BE2C (cell line): ENCODE measurements at regions not wholly inside any gene's neighbourhood (a gene's known extent, or its start where the extent isn't known, plus 50 kb on each side); places are given as distances from the start of the nearest gene placed in this dataset.

Experiments
- DNase-seq: peaks from one replicate; pipeline ENCODE4 v3.0.0-alpha.2; 2020
- H3K27me3 ChIP-seq: fragments of 250-450 bp; sonication (Bioruptor Pico); 2 replicates; pipeline ENCODE4 v1.5.1; 2020; ENCODE audit warnings: mild to moderate bottlenecking
- H3K36me3 ChIP-seq: fragments of 250-450 bp; sonication (Bioruptor Pico); 2 replicates; pipeline ENCODE4 v1.5.1; 2020; ENCODE audit warnings: mild to moderate bottlenecking
- H3K4me1 ChIP-seq: fragments of 250-450 bp; sonication (Bioruptor Pico); 2 replicates; pipeline ENCODE4 v1.5.1; 2020
- H3K4me3 ChIP-seq: 2 replicates; pipeline ENCODE4 v1.5.1; 2011; ENCODE audit warnings: low read depth, low read length
- H3K9me3 ChIP-seq: fragments of 250-450 bp; sonication (Bioruptor Pico); 2 replicates; pipeline ENCODE4 v1.5.1; 2020
- CTCF ChIP-seq: IDR thresholded peaks from 2 replicates; pipeline ENCODE4 v1.5.1; 2012; ENCODE audit warnings: mild to moderate bottlenecking, low read depth, low read length

DNA sequence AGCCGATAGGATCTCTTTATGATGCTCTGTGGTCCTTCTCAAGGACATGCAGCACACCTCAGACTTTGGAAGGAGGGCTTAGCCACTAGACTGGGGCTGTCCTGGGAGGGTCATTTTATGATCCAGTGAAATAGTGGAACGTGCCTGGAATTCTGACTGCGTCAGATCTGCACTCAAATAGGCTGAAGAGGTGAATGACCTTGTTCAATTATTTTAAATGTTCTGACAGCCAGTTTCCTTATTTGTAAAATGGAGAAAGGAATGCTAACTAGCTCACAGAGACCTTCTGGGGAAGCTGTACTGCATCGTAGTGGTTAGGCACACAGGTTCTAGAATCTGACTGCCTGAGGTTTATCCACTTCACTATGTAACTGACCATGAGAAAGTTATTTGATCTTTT, 587.5 kb downstream of the MAFB start:
- no peak overlapping the region for H3K4me3 ChIP-seq
- H3K27me3 ChIP-seq = no peaks in the 10 kb centered on the region
- no peak for TF ChIP-seq CTCF
- no peaks in the 10 kb centered on the region for H3K36me3 ChIP-seq
- DNase-seq = no peak
- no peaks in the 10 kb centered on the region for H3K4me1 ChIP-seq
- no peaks in the 10 kb centered on the region for H3K9me3 ChIP-seq

- no peaks in the 10 kb centered on the region for H3K4me1 ChIP-seq
These were observed 588.8 kb downstream of the MAFB start for GRCh38 chr20:40100261-40100660.

DNA sequence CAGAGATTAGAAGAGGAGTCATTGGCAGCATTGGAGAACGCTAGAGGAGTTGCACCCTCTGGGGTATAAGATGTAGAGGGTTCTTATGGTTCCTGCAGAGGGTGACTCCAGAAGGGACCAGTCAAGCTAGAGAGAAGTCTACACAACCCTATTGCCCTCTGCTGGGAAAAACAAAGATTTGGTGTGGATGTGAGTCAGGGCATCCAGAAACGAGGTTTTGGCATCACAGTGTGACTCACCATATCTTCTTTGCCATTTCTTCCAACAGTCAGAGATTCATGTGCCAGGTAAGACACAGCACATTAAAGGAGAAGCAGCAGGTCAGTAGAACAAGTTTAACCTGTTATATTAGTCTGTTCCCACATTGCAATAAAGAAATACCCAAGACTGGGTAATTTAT, 598.8 kb downstream of the MAFB start:
- H3K27me3 ChIP-seq = no peaks in the 10 kb centered on the region
- TF ChIP-seq CTCF = no peak
- H3K36me3 ChIP-seq = no peaks in the 10 kb centered on the region

More at GRCh38 chr20:40100261-40100660, 588.8 kb downstream of the MAFB start:
- no peaks in the 10 kb centered on the region for H3K36me3 ChIP-seq
- TF ChIP-seq CTCF = no peak
- no peaks in the 10 kb centered on the region for H3K9me3 ChIP-seq
- no peaks in the 10 kb centered on the region for H3K27me3 ChIP-seq
- no peak overlapping the region for H3K4me3 ChIP-seq
- no peak for DNase-seq

GRCh38 chr20:40087496-40087895, 601.5 kb downstream of the MAFB start:
- no peaks in the 10 kb centered on the region for H3K36me3 ChIP-seq
- H3K27me3 ChIP-seq = no peaks in the 10 kb centered on the region
- no peak for DNase-seq
- H3K4me1 ChIP-seq = no peaks in the 10 kb centered on the region
- no peak for TF ChIP-seq CTCF
- H3K4me3 ChIP-seq = no peak overlapping the region
- H3K9me3 ChIP-seq = no peaks in the 10 kb centered on the region

More for the DNA sequence above, 598.8 kb downstream of the MAFB start:
- Histone ChIP-seq H3K4me3 (no peak overlapping the region), H3K4me1 (no peaks in the 10 kb centered on the region), H3K9me3 (no peaks in the 10 kb centered on the region)
- DNase-seq = no peak

GRCh38 chr20:40085513-40085912, 603.5 kb downstream of the MAFB start:
- H3K4me1 ChIP-seq = no peaks in the 10 kb centered on the region
- no peaks in the 10 kb centered on the region for H3K27me3 ChIP-seq
- no peak overlapping the region for H3K4me3 ChIP-seq
- no peaks in the 10 kb centered on the region for H3K36me3 ChIP-seq
- no peak for TF ChIP-seq CTCF
- no peak for DNase-seq
- H3K9me3 ChIP-seq = no peaks in the 10 kb centered on the region

DNA sequence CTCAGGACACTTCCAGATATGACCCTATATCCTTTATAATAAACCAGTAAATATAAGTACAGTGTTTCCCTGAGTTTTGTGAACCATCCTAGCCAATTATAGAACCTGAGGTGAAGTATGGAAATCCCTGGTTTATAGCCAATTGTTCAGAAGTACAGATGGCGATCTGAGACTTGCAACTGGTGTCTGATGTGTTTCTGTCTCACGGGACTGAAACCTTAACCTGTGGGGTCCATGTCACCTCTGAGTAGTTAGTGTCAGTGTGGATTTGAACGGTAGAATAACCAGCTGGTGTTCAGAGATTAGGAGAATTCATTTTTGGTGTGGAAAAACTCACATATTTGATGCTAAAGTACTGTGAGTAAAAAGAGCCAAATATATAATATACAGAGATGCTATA, 606.6 kb downstream of the MAFB start:
- H3K27me3 ChIP-seq = no peaks in the 10 kb centered on the region
- no peak overlapping the region for H3K4me3 ChIP-seq
- no peak for DNase-seq
- no peaks in the 10 kb centered on the region for H3K4me1 ChIP-seq
- H3K9me3 ChIP-seq = no peaks in the 10 kb centered on the region
- TF ChIP-seq CTCF = no peak
- no peaks in the 10 kb centered on the region for H3K36me3 ChIP-seq
